Colonic mucosa (tissue), 4 donors: ENCODE measurements at regions not wholly inside any gene's neighbourhood (a gene's known extent, or its start where the extent isn't known, plus 50 kb on each side); places are given as distances from the start of the nearest gene placed in this dataset.
A peak's percentile ranks its signal among the peaks of the same experiment; 100 is the strongest.

ENCODE experiments used
- DNase-seq: peaks from one replicate; pipeline ENCODE4 v3.0.0-alpha.2; 2020
- H3K27ac ChIP-seq: fragments of 200-600 bp; one replicate; pipeline ENCODE4 v1.8.0; 2021
- H3K27me3 ChIP-seq: fragments of 200-600 bp; one replicate; pipeline ENCODE4 v1.8.0; 2021
- H3K36me3 ChIP-seq: fragments of 200-600 bp; one replicate; pipeline ENCODE4 v1.8.0; 2021
- H3K4me1 ChIP-seq: fragments of 200-600 bp; one replicate; pipeline ENCODE4 v1.8.0; 2021; ENCODE audit warnings: mild to moderate bottlenecking
- H3K4me3 ChIP-seq: fragments of 200-600 bp; one replicate; pipeline ENCODE4 v1.8.0; 2021
- H3K9ac ChIP-seq, 2 donors: one replicate each; pipeline ENCODE4 v1.7.0; 2013; ENCODE audit warnings: control low read depth in 2 of 2, low read depth in 2 of 2, low read length in 2 of 2
- H3K9me3 ChIP-seq: fragments of 200-600 bp; one replicate; pipeline ENCODE4 v1.8.0; 2021
- intact Hi-C: fragments of 100-400 bp; cut with DNase I; formaldehyde crosslinking; loops from one replicate; pipeline ENCODE4 v1.14.1; 2022
- TF ChIP-seq, protein P1 (sequence below): fragments of 200-600 bp; IDR thresholded peaks from one replicate; pipeline ENCODE4 v1.8.0; 2022; ENCODE audit warnings: antibody characterized with exemption, mild to moderate bottlenecking
- donor health status: healthy.
- donor health status: DM: no; HTN: no; CAD: no.
- donor health status: DM: no; HTN: no; CAD: no.

DNA sequence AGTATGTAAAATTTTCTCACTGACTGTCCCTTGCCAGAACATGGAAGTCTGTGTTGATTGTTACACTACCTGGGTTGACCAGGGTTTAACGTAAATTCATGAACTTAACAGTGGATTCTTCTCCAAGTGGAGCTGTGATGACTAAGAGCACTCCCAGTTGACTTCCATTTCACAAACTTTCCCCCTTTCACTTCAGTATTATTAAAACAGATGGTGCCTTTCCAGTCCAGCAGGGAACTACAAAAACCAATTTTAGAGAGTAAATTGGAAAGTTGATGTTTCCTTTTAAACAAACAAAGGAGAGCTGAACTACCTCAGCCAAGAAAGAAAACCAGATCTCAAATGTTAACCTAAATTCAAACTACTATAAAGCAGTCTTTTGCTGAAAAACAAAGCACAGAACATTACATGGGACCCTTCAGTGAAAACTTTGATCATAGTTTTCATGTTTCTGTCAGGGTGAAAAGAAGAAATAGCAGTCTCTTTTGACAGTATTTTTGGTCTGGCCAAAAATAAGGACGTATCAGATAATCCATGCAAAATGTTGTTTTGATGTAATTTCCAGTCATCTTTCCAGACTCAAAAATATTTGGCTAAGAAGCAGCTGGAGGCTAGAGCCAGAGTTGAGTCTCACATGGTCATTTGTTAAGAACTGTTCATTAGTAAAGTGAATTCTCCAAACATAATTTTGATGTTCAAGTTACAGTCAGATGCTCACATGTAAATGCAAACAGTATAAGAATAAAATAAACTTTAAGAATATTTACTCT, 479.9 kb upstream of the AKR1E2 start:
- no peaks in the 10 kb centered on the region for H3K4me1 ChIP-seq
- peak overlapping the region; percentile 6 for H3K27ac ChIP-seq
- H3K36me3 ChIP-seq = no peaks in the 10 kb centered on the region
- H3K9me3 ChIP-seq = no peaks in the 10 kb centered on the region
- TF ChIP-seq, protein P1, sequence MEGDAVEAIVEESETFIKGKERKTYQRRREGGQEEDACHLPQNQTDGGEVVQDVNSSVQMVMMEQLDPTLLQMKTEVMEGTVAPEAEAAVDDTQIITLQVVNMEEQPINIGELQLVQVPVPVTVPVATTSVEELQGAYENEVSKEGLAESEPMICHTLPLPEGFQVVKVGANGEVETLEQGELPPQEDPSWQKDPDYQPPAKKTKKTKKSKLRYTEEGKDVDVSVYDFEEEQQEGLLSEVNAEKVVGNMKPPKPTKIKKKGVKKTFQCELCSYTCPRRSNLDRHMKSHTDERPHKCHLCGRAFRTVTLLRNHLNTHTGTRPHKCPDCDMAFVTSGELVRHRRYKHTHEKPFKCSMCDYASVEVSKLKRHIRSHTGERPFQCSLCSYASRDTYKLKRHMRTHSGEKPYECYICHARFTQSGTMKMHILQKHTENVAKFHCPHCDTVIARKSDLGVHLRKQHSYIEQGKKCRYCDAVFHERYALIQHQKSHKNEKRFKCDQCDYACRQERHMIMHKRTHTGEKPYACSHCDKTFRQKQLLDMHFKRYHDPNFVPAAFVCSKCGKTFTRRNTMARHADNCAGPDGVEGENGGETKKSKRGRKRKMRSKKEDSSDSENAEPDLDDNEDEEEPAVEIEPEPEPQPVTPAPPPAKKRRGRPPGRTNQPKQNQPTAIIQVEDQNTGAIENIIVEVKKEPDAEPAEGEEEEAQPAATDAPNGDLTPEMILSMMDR = no peak
- DNase-seq = no peak
- H3K4me3 ChIP-seq = no peak overlapping the region
- H3K9ac ChIP-seq = no peak overlapping the region
- no peaks in the 10 kb centered on the region for H3K27me3 ChIP-seq
- intact Hi-C loops = no loop called here

DNA sequence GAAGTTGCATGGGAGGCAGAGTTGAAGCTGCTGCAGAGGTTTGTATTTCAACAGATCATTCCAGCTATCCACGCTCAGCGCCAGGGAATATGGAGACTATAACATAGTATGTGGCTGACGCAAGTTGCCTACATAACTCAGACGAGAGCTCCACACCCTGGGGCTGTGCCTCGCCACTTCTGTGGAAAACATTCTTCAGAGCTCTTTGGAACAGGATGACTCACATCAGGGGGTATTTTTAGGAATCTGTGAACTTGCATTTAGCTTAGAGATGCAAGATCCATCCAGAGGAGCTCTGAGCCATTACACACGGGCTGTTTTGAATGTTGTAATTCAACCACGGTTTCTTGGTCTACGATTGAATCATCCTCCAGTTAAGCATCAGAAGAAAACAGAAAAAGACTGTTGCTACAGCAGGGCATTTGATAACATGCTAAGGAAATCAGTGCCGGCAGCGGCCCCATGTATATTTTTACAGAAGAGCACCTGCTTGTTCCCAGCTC, 481.5 kb upstream of the AKR1E2 start:
- no peaks in the 10 kb centered on the region for H3K27me3 ChIP-seq
- no peak overlapping the region for H3K27ac ChIP-seq
- TF ChIP-seq, protein P1 = no peak
- intact Hi-C loops = no loop called here
- no peak overlapping the region for H3K9ac ChIP-seq
- no peaks in the 10 kb centered on the region for H3K36me3 ChIP-seq
- no peaks in the 10 kb centered on the region for H3K9me3 ChIP-seq
- no peaks in the 10 kb centered on the region for H3K4me1 ChIP-seq
- H3K4me3 ChIP-seq = no peak overlapping the region
- no peak for DNase-seq

DNA sequence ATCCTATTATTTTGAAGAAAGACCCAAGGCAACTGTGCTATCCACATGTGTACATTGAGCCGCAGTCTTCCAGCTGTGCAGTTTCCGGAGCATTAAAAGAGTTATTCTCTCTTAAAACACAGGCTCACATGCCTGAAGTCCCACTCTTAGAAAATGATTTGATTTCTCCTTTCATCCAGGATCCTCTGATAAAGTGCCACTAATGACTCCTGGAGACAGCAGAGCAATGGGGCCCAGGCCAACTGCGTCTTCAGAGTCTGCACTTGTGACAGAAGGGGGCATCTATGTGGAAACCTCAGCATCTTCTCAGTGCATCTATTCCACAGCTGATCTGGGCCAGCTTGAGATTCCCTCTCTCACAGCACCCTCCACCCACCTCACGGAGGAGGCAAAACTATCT, 482.1 kb upstream of the AKR1E2 start:
- Histone ChIP-seq H3K36me3 (no peaks in the 10 kb centered on the region), H3K4me1 (no peaks in the 10 kb centered on the region), H3K9ac (no peak overlapping the region), H3K27me3 (no peaks in the 10 kb centered on the region), H3K9me3 (no peaks in the 10 kb centered on the region), H3K27ac (no peak overlapping the region), H3K4me3 (no peak overlapping the region)
- intact Hi-C loops = no loop called here
- DNase-seq = no peak
- TF ChIP-seq, protein P1 = no peak

DNA sequence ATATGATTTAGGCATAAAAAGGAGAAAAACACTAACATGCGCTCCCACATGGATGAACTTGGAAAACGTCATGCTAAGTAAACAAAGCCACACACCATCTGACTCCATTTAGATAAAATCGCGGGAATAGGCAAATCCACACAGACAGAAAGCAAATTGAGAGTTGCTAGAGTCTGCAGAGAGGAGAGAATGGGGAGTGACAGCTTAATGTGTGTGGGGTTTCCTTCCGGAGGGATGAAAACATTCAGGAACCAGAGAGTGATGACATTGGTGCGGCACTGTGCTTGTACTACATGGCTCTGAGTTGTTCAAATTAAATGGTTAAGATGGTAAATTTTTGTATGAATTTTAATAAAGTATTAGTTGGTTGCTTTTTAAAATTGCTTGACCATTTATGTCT, 482.9 kb upstream of the AKR1E2 start:
- TF ChIP-seq, protein P1 = no peak
- no peak for DNase-seq
- intact Hi-C loops = no loop called here
- H3K4me1 ChIP-seq = no peaks in the 10 kb centered on the region
- no peaks in the 10 kb centered on the region for H3K36me3 ChIP-seq
- H3K27ac ChIP-seq = no peak overlapping the region
- H3K9me3 ChIP-seq = no peaks in the 10 kb centered on the region
- no peaks in the 10 kb centered on the region for H3K27me3 ChIP-seq
- no peak overlapping the region for H3K4me3 ChIP-seq
- no peak overlapping the region for H3K9ac ChIP-seq

DNA sequence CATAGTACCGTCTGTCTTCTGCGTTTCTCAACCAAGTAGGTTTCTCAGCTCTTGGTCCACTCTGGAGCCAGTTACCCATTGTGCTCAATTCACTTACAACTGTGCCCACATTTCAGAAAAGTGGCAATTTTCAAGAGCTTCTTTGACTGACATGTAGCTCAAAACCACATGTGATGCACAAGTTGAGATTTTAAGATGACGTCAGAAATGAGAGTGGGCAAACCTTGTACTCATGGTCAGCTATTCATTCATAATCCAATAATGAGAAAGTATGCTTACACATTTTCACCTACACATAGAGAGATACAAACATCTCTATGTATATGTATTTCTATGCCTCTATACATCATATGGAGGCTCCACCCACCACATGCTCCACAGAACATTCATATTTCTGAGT, 487.2 kb upstream of the AKR1E2 start:
- no peak overlapping the region for H3K4me3 ChIP-seq
- H3K27me3 ChIP-seq = no peaks in the 10 kb centered on the region
- no peaks in the 10 kb centered on the region for H3K9me3 ChIP-seq
- intact Hi-C loops = no loop called here
- no peak overlapping the region for H3K27ac ChIP-seq
- H3K4me1 ChIP-seq = no peaks in the 10 kb centered on the region
- no peak overlapping the region for H3K9ac ChIP-seq
- DNase-seq = no peak
- TF ChIP-seq, protein P1 = no peak
- H3K36me3 ChIP-seq = no peaks in the 10 kb centered on the region
